SK-N-SH treated with all-trans-retinoic acid at 6 μM for 48 hours (cell line): ENCODE measurements at regions not wholly inside any gene's neighbourhood (a gene's known extent, or its start where the extent isn't known, plus 50 kb on each side); places are given as distances from the start of the nearest gene placed in this dataset.

Experiments used
- ATAC-seq: fragments of 200-7000 bp; cut with Tn5 transposase; 3 replicates; pipeline ENCODE4 v1.9.1; 2020; ENCODE audit warnings: mild to moderate bottlenecking, moderate library complexity
- ARNTL ChIP-seq: fragments of 450-650 bp; formaldehyde crosslinking; IDR thresholded peaks from 2 replicates; pipeline ENCODE4 v1.5.0; 2020; ENCODE audit warnings: low read depth, mild to moderate bottlenecking, moderate library complexity, borderline replicate concordance
- BACH2 ChIP-seq: fragments of 250-450 bp; sonication (Bioruptor Pico); IDR thresholded peaks from 2 replicates; pipeline ENCODE4 v1.9.0; 2021; ENCODE audit warnings: mild to moderate bottlenecking, borderline replicate concordance
- CSDC2 ChIP-seq: fragments of 250-450 bp; sonication (Bioruptor Pico); IDR thresholded peaks from 2 replicates; pipeline ENCODE4 v1.5.0; 2020; ENCODE audit warnings: mild to moderate bottlenecking, moderate library complexity
- ESRRG ChIP-seq: fragments of 250-450 bp; sonication (Bioruptor Pico); IDR thresholded peaks from 2 replicates; pipeline ENCODE4 v1.6.1; 2021; ENCODE audit warnings: mild to moderate bottlenecking
- GLIS3 ChIP-seq: fragments of 250-450 bp; sonication (Bioruptor Pico); IDR thresholded peaks from 2 replicates; pipeline ENCODE4 v1.5.0; 2020; ENCODE audit warnings: mild to moderate bottlenecking, moderate library complexity
- ISL1 ChIP-seq: fragments of 250-450 bp; sonication (Bioruptor Pico); IDR thresholded peaks from 2 replicates; pipeline ENCODE4 v2.1.2; 2022; ENCODE audit warnings: mild to moderate bottlenecking, moderate library complexity
- OSR1 ChIP-seq: fragments of 250-450 bp; sonication (Bioruptor Pico); IDR thresholded peaks from 2 replicates; pipeline ENCODE4 v1.8.0; 2022; ENCODE audit warnings: moderate library complexity, mild to moderate bottlenecking, inconsistent platforms
- PPARA ChIP-seq: fragments of 250-450 bp; sonication (Bioruptor Pico); IDR thresholded peaks from 2 replicates; pipeline ENCODE4 v1.5.0; 2020; ENCODE audit warnings: mild to moderate bottlenecking, borderline replicate concordance
- RARB ChIP-seq: fragments of 250-450 bp; sonication (Bioruptor Pico); IDR thresholded peaks from 2 replicates; pipeline ENCODE4 v1.8.0; 2021; ENCODE audit warnings: mild to moderate bottlenecking, moderate library complexity
- SNAI2 ChIP-seq: fragments of 250-450 bp; sonication (Bioruptor Pico); IDR thresholded peaks from 2 replicates; pipeline ENCODE4 v1.5.0; 2020; ENCODE audit warnings: mild to moderate bottlenecking, moderate library complexity
- TCF4 ChIP-seq: fragments of 250-450 bp; sonication (Bioruptor Pico); IDR thresholded peaks from 2 replicates; pipeline ENCODE4 v1.8.0; 2021; ENCODE audit warnings: mild to moderate bottlenecking, moderate library complexity, borderline replicate concordance
- TOX ChIP-seq: fragments of 250-450 bp; sonication (Bioruptor Pico); IDR thresholded peaks from 2 replicates; pipeline ENCODE4 v1.8.0; 2021; ENCODE audit warnings: mild to moderate bottlenecking, moderate library complexity, borderline replicate concordance
- ZC3H10 ChIP-seq: fragments of 250-450 bp; sonication (Bioruptor Pico); IDR thresholded peaks from 2 replicates; pipeline ENCODE4 v1.5.1; 2021; ENCODE audit warnings: mild to moderate bottlenecking, moderate library complexity
- ZFP3 ChIP-seq: fragments of 250-450 bp; sonication (Bioruptor Pico); IDR thresholded peaks from 2 replicates; pipeline ENCODE4 v1.5.0; 2020; ENCODE audit warnings: mild to moderate bottlenecking, moderate library complexity
- ZFP30 ChIP-seq: fragments of 450-650 bp; formaldehyde crosslinking; IDR thresholded peaks from 2 replicates; pipeline ENCODE4 v1.5.0; 2022; ENCODE audit warnings: mild to moderate bottlenecking, moderate library complexity
- ZNF565 ChIP-seq: fragments of 450-650 bp; formaldehyde crosslinking; conservative IDR thresholded peaks from 2 replicates; pipeline ENCODE4 v1.5.0; 2020; ENCODE audit warnings: low read depth, mild to moderate bottlenecking, moderate library complexity
- ZNF70 ChIP-seq: fragments of 450-650 bp; formaldehyde crosslinking; IDR thresholded peaks from 2 replicates; pipeline ENCODE4 v1.5.0; 2020; ENCODE audit warnings: mild to moderate bottlenecking, moderate library complexity
- ZNF8 ChIP-seq: fragments of 450-650 bp; formaldehyde crosslinking; IDR thresholded peaks from 2 replicates; pipeline ENCODE4 v1.5.0; 2020; ENCODE audit warnings: mild to moderate bottlenecking, moderate library complexity
- TF ChIP-seq, protein P1 (sequence below): fragments of 250-450 bp; sonication (Bioruptor Pico); IDR thresholded peaks from 2 replicates; pipeline ENCODE4 v1.8.0; 2020; ENCODE audit warnings: mild to moderate bottlenecking, moderate library complexity, borderline replicate concordance
- TF ChIP-seq, protein P2 (sequence below): fragments of 250-450 bp; sonication (Bioruptor Pico); IDR thresholded peaks from 2 replicates; pipeline ENCODE4 v1.8.0; 2021; ENCODE audit warnings: low read depth, mild to moderate bottlenecking, moderate library complexity, borderline replicate concordance
- TF ChIP-seq, protein P3 (sequence below): fragments of 250-450 bp; sonication (Bioruptor Pico); IDR thresholded peaks from 2 replicates; pipeline ENCODE4 v1.5.1; 2021; ENCODE audit warnings: mild to moderate bottlenecking, moderate library complexity
- TF ChIP-seq, protein P4 (sequence below): fragments of 250-450 bp; sonication (Bioruptor Pico); IDR thresholded peaks from 2 replicates; pipeline ENCODE4 v1.5.1; 2020; ENCODE audit warnings: low read depth, mild to moderate bottlenecking, moderate library complexity
- TF ChIP-seq, protein P5 (sequence below): fragments of 250-450 bp; sonication (Bioruptor Pico); IDR thresholded peaks from 2 replicates; pipeline ENCODE4 v1.5.0; 2020; ENCODE audit warnings: mild to moderate bottlenecking, moderate library complexity

DNA sequence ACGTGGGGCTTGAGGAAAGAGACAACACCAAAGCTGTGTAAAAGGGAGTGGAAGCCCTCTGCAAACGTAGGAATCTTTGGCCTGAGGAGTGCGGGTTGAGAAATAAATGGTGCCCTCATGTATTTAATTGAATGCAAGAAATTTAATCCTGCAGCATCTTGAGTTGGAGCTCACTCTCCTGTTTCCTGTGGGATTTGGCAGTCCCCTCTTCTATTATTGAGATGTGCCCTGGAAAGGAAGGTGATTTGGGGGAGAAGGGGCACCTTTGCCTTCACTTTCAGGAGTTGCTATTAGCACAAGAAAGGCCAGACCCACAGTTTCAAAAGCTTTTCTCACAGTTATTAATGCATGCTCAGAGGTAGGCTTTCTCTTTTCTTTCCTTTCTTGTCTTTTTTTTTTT, 201.4 kb upstream of the HDDC2 start (continued):
- TF ChIP-seq, protein P1, sequence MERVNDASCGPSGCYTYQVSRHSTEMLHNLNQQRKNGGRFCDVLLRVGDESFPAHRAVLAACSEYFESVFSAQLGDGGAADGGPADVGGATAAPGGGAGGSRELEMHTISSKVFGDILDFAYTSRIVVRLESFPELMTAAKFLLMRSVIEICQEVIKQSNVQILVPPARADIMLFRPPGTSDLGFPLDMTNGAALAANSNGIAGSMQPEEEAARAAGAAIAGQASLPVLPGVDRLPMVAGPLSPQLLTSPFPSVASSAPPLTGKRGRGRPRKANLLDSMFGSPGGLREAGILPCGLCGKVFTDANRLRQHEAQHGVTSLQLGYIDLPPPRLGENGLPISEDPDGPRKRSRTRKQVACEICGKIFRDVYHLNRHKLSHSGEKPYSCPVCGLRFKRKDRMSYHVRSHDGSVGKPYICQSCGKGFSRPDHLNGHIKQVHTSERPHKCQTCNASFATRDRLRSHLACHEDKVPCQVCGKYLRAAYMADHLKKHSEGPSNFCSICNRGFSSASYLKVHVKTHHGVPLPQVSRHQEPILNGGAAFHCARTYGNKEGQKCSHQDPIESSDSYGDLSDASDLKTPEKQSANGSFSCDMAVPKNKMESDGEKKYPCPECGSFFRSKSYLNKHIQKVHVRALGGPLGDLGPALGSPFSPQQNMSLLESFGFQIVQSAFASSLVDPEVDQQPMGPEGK, result no peak
- TF ChIP-seq ISL1 (CRISPR knock-in tag), result no peak
- no peak for TF ChIP-seq TCF4 (CRISPR knock-in tag)
- no peak for TF ChIP-seq GLIS3
- TF ChIP-seq ZNF8 (CRISPR knock-in tag), result no peak

DNA sequence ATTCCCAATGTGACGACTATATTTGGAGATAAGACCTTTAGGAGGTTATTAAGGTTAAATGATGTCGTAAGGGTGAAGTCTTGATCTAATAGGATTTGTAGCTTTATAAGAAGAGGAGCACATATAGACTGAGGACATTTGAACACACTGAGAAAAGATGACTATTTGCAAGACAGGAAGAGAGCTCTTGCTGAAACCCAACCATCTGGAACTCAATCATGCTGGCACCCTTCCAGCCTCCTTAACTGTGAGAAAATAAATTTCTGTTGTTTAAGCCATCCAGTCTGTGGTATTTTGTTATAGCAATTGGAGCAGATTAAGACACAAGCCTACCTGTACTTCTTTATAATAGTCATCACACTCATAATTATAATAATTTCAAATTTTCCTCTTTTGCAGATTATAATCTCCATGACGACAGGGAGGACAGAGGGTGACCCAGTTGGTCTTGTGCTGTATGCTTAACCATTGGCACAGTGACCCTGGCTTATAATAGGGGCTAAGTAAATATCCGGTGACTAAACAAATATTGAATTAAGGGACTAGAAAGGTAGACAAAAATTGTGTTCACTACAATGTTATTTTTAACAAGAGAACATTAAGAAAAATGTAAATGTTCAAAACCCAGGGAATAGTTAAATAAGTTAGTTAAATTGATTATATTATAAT, 206.4 kb upstream of the HDDC2 start:
- no peak for ATAC-seq

DNA sequence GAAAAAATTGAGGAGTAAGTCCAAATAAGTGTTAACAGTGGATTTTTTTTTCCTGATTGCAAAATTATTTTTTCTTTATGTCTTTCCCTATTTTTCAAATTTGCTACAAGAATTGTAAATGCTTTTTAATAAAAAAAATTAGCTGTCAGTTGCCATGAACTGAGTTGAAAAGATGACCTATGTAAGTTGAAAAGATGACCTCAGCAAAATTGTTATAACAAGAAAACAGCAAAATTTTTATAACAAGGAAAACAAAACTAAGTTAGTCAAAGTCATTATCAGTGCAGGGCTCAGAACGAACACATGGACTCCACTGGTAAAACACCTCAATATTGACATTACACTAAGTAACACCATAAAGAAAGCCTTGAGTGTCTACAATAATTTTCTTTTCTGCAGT, 207.0 kb upstream of the HDDC2 start:
- TF ChIP-seq, protein P1, result no peak
- TF ChIP-seq ESRRG (no peak), ZFP30 (CRISPR knock-in tag) (no peak), OSR1 (CRISPR knock-in tag) (no peak), ZNF565 (no peak), SNAI2 (CRISPR knock-in tag) (no peak), ZC3H10 (no peak), ISL1 (CRISPR knock-in tag) (no peak), ZNF8 (CRISPR knock-in tag) (no peak), GLIS3 (no peak), ZFP3 (CRISPR knock-in tag) (no peak), BACH2 (CRISPR knock-in tag) (no peak), RARB (CRISPR knock-in tag) (no peak), CSDC2 (CRISPR knock-in tag) (no peak), TOX (CRISPR knock-in tag) (no peak)
- TF ChIP-seq, protein P2, sequence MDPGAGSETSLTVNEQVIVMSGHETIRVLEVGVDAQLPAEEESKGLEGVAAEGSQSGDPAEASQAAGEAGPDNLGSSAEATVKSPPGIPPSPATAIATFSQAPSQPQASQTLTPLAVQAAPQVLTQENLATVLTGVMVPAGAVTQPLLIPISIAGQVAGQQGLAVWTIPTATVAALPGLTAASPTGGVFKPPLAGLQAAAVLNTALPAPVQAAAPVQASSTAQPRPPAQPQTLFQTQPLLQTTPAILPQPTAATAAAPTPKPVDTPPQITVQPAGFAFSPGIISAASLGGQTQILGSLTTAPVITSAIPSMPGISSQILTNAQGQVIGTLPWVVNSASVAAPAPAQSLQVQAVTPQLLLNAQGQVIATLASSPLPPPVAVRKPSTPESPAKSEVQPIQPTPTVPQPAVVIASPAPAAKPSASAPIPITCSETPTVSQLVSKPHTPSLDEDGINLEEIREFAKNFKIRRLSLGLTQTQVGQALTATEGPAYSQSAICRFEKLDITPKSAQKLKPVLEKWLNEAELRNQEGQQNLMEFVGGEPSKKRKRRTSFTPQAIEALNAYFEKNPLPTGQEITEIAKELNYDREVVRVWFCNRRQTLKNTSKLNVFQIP (CRISPR knock-in tag), result no peak
- TF ChIP-seq, protein P3, sequence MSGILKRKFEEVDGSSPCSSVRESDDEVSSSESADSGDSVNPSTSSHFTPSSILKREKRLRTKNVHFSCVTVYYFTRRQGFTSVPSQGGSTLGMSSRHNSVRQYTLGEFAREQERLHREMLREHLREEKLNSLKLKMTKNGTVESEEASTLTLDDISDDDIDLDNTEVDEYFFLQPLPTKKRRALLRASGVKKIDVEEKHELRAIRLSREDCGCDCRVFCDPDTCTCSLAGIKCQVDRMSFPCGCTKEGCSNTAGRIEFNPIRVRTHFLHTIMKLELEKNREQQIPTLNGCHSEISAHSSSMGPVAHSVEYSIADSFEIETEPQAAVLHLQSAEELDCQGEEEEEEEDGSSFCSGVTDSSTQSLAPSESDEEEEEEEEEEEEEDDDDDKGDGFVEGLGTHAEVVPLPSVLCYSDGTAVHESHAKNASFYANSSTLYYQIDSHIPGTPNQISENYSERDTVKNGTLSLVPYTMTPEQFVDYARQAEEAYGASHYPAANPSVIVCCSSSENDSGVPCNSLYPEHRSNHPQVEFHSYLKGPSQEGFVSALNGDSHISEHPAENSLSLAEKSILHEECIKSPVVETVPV (CRISPR knock-in tag), result no peak
- TF ChIP-seq, all 23 proteins: peak for 0
- ATAC-seq, result no peak

More for the DNA sequence above, 206.4 kb upstream of the HDDC2 start:
- TF ChIP-seq RARB (CRISPR knock-in tag) (no peak), ZNF70 (CRISPR knock-in tag) (no peak), PPARA (CRISPR knock-in tag) (no peak), ZFP3 (CRISPR knock-in tag) (no peak), ESRRG (no peak)
- TF ChIP-seq, protein P4, sequence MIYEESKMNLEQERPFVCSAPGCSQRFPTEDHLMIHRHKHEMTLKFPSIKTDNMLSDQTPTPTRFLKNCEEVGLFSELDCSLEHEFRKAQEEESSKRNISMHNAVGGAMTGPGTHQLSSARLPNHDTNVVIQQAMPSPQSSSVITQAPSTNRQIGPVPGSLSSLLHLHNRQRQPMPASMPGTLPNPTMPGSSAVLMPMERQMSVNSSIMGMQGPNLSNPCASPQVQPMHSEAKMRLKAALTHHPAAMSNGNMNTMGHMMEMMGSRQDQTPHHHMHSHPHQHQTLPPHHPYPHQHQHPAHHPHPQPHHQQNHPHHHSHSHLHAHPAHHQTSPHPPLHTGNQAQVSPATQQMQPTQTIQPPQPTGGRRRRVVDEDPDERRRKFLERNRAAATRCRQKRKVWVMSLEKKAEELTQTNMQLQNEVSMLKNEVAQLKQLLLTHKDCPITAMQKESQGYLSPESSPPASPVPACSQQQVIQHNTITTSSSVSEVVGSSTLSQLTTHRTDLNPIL (CRISPR knock-in tag), result no peak

DNA sequence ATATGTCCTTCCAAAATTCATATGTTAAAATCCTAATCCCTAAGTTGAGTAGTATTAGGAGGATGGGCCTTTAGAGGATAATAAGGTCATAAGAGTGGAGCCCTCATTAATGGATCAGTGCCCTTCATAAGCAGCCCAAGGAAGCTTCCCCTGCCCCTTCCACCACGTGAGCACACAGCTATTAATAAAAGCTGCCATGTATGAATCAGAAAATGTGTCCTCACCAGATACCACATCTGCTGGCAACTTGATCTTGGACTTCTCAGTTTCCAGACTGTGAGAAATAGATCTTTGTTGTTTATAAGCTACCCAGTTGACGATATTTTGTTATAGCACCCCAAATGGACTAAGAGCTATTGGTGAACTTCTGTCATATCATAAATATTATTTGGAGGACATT, 207.7 kb upstream of the HDDC2 start:
- ATAC-seq, result no peak
- no peak for TF ChIP-seq ZC3H10
- TF ChIP-seq TOX (CRISPR knock-in tag), result no peak
- TF ChIP-seq, protein P1, result no peak
- no peak for TF ChIP-seq RARB (CRISPR knock-in tag)
- TF ChIP-seq ARNTL (CRISPR knock-in tag), result no peak
- TF ChIP-seq TCF4 (CRISPR knock-in tag), result no peak
- no peak for TF ChIP-seq ZNF8 (CRISPR knock-in tag)
- TF ChIP-seq BACH2 (CRISPR knock-in tag), result no peak
- TF ChIP-seq ZFP30 (CRISPR knock-in tag), result no peak
- TF ChIP-seq, protein P5, sequence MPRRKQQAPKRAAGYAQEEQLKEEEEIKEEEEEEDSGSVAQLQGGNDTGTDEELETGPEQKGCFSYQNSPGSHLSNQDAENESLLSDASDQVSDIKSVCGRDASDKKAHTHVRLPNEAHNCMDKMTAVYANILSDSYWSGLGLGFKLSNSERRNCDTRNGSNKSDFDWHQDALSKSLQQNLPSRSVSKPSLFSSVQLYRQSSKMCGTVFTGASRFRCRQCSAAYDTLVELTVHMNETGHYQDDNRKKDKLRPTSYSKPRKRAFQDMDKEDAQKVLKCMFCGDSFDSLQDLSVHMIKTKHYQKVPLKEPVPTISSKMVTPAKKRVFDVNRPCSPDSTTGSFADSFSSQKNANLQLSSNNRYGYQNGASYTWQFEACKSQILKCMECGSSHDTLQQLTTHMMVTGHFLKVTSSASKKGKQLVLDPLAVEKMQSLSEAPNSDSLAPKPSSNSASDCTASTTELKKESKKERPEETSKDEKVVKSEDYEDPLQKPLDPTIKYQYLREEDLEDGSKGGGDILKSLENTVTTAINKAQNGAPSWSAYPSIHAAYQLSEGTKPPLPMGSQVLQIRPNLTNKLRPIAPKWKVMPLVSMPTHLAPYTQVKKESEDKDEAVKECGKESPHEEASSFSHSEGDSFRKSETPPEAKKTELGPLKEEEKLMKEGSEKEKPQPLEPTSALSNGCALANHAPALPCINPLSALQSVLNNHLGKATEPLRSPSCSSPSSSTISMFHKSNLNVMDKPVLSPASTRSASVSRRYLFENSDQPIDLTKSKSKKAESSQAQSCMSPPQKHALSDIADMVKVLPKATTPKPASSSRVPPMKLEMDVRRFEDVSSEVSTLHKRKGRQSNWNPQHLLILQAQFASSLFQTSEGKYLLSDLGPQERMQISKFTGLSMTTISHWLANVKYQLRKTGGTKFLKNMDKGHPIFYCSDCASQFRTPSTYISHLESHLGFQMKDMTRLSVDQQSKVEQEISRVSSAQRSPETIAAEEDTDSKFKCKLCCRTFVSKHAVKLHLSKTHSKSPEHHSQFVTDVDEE (CRISPR knock-in tag), result no peak
- no peak for TF ChIP-seq PPARA (CRISPR knock-in tag)
- no peak for TF ChIP-seq ISL1 (CRISPR knock-in tag)
- no peak for TF ChIP-seq CSDC2 (CRISPR knock-in tag)
- no peak for TF ChIP-seq ESRRG
